CD14-positive monocyte (primary cell): ENCODE measurements at regions not wholly inside any gene's neighbourhood (a gene's known extent, or its start where the extent isn't known, plus 50 kb on each side); places are given as distances from the start of the nearest gene placed in this dataset.

Experiments used
- DNase-seq, 3 donors: peaks; one replicate each; pipeline ENCODE4 v3.0.0-alpha.2; 2011 to 2022
- H2AFZ ChIP-seq: 2 replicates; pipeline ENCODE4 v1.6.0; 2012; ENCODE audit warnings: mild to moderate bottlenecking, low read depth, low read length, inconsistent platforms; ENCODE audit not compliant: insufficient read depth, poor library complexity, severe bottlenecking
- H3K27ac ChIP-seq, 2 donors: 1 replicate in 1 of 2; 2 replicates in 1 of 2; pipeline ENCODE4 v1.5.1; 2012 to 2013; ENCODE audit warnings: low read length in 2 of 2, control low read depth in 1 of 2, inconsistent platforms in 1 of 2, low read depth in 1 of 2, mild to moderate bottlenecking in 1 of 2
- H3K27me3 ChIP-seq, 2 donors: one replicate each; pipeline versions ENCODE4 v1.6.0 to v1.6.1; 2011 to 2013; ENCODE audit warnings: low read length in 2 of 2; ENCODE audit not compliant: control insufficient read depth in 2 of 2, insufficient read depth in 2 of 2
- H3K36me3 ChIP-seq, 2 donors: replicated peaks in 1 of 2; 1 replicate in 1 of 2; 2 replicates in 1 of 2; pipeline versions ENCODE4 v1.5.1 to v1.6.1; 2012 to 2013; ENCODE audit warnings: low read length in 2 of 2, control low read depth in 1 of 2, inconsistent platforms in 1 of 2, mild to moderate bottlenecking in 1 of 2; ENCODE audit not compliant: insufficient read depth in 2 of 2, control insufficient read depth in 1 of 2
- H3K4me1 ChIP-seq, 2 donors: 1 replicate in 1 of 2; 2 replicates in 1 of 2; pipeline versions ENCODE4 v1.5.1 to v1.6.1; 2012 to 2013; ENCODE audit warnings: low read length in 2 of 2, control low read depth in 1 of 2, inconsistent platforms in 1 of 2, mild to moderate bottlenecking in 1 of 2, moderate library complexity in 1 of 2; ENCODE audit not compliant: insufficient read depth in 2 of 2, control insufficient read depth in 1 of 2
- H3K4me2 ChIP-seq: replicated peaks from 2 replicates; pipeline ENCODE3; 2012; ENCODE audit warnings: low read length, moderate library complexity, mild to moderate bottlenecking; ENCODE audit not compliant: poor library complexity, severe bottlenecking; ENCODE audit errors: extremely low read depth
- H3K4me3 ChIP-seq, 3 experiments: fragments of 200-600 bp in 1 of 3; sonication (generic) in 1 of 3; replicated peaks in 1 of 3; 1 replicate in 2 of 3; 2 replicates in 1 of 3; pipeline ENCODE4 v1.5.1; 2011 to 2013; ENCODE audit warnings: low read length in 3 of 3, mild to moderate bottlenecking in 3 of 3, control low read depth in 2 of 3, low read depth in 2 of 3, inconsistent platforms in 1 of 3, moderate library complexity in 1 of 3
- H3K79me2 ChIP-seq: 2 replicates; pipeline ENCODE4 v1.6.0; 2012; ENCODE audit warnings: mild to moderate bottlenecking, control low read depth, inconsistent platforms, low read length, moderate library complexity; ENCODE audit not compliant: insufficient read depth
- H3K9ac ChIP-seq: 2 replicates; pipeline ENCODE4 v1.6.0; 2017; ENCODE audit warnings: low read length, mild to moderate bottlenecking; ENCODE audit not compliant: insufficient read depth, poor library complexity, severe bottlenecking
- H3K9me3 ChIP-seq, 2 donors: replicated peaks in 1 of 2; 1 replicate in 1 of 2; 2 replicates in 1 of 2; pipeline versions ENCODE4 v1.5.1 to v1.6.1; 2012 to 2013; ENCODE audit warnings: low read length in 2 of 2, control low read depth in 1 of 2; ENCODE audit not compliant: control insufficient read depth in 1 of 2, insufficient read depth in 1 of 2
- H4K20me1 ChIP-seq: 2 replicates; pipeline ENCODE4 v1.6.0; 2012; ENCODE audit warnings: mild to moderate bottlenecking, low read length, control low read depth, moderate library complexity; ENCODE audit not compliant: insufficient read depth
- H3K27ac Mint-ChIP-seq, 7 donors: one replicate each; pipeline ENCODE4 v1.8.0; 2020; ENCODE audit warnings: mild to moderate bottlenecking in 7 of 7, mixed read lengths in 7 of 7, moderate library complexity in 6 of 7, inconsistent platforms in 2 of 7
- H3K27me3 Mint-ChIP-seq, 3 donors: one replicate each; pipeline ENCODE4 v1.8.0; 2021 to 2022; ENCODE audit warnings: low read depth in 3 of 3, mild to moderate bottlenecking in 3 of 3, mixed read lengths in 3 of 3, moderate library complexity in 3 of 3, inconsistent platforms in 1 of 3
- H3K36me3 Mint-ChIP-seq, 2 donors: one replicate each; pipeline ENCODE4 v1.8.0; 2020; ENCODE audit warnings: mixed read lengths in 2 of 2, inconsistent platforms in 1 of 2, mild to moderate bottlenecking in 1 of 2
- H3K4me1 Mint-ChIP-seq: one replicate; pipeline ENCODE4 v1.8.0; 2020; ENCODE audit warnings: mild to moderate bottlenecking, mixed read lengths
- H3K4me3 Mint-ChIP-seq, 2 donors: one replicate each; pipeline ENCODE4 v1.8.0; 2020; ENCODE audit warnings: mild to moderate bottlenecking in 2 of 2, mixed read lengths in 2 of 2, moderate library complexity in 1 of 2
- H3K9me3 Mint-ChIP-seq, 7 donors: one replicate each; pipeline ENCODE4 v1.8.0; 2020 to 2022; ENCODE audit warnings: mixed read lengths in 7 of 7, mild to moderate bottlenecking in 6 of 7, moderate library complexity in 6 of 7, inconsistent platforms in 2 of 7
- CTCF ChIP-seq: fragments of 200-600 bp; IDR thresholded peaks from one replicate; pipeline ENCODE4 v1.8.0; 2022; ENCODE audit warnings: antibody characterized with exemption, mild to moderate bottlenecking
- WGBS: methylation state at CpG from one replicate; pipeline ENCODE4 v1.1.5; 2013; ENCODE audit warnings: missing lambda C conversion rate; ENCODE audit not compliant: insufficient coverage; 5-methylcytosine and 5-hydroxymethylcytosine counted together
- intact Hi-C, 2 donors: fragments of 100-400 bp; cut with micrococcal nuclease; formaldehyde crosslinking; loops; one replicate each; pipeline versions ENCODE4 v1.15.0 to v1.15.1; 2023

- Histone ChIP-seq H3K9ac (no peak overlapping the region), H3K4me3 (no peak overlapping the region), H3K4me1 (no peaks in the 10 kb centered on the region), H3K79me2 (no peaks in the 10 kb centered on the region), H3K4me2 (no peak overlapping the region), H3K27ac (no peak overlapping the region), H2AFZ (no peak overlapping the region), H3K36me3 (no peaks in the 10 kb centered on the region), H3K9me3 (peaks cover 18 to 49% of the 10 kb centered on the region in 2 donors), H4K20me1 (no peaks in the 10 kb centered on the region), H3K27me3 (no peaks in the 10 kb centered on the region)
- Mint-ChIP-seq H3K4me3 (no peak overlapping the region), H3K4me1 (no peaks in the 10 kb centered on the region), H3K36me3 (no peaks in the 10 kb centered on the region), H3K27ac (no peak overlapping the region), H3K9me3 (peaks cover 2 to 29% (median 15%) of the 10 kb centered on the region in 7 donors), H3K27me3 (peaks cover 0 to 1% (median 0%) of the 10 kb centered on the region in 3 donors)
- DNase-seq: no peak
- intact Hi-C loops: no loop called here
- TF ChIP-seq CTCF: no peak
- WGBS: 93% methylated on average over 6 of the region's 7 CpGs
These were observed 442.7 kb upstream of the CDH8 start for GRCh38 chr16:62478903-62479458.

GRCh38 chr16:62477796-62478195, 441.6 kb upstream of the CDH8 start:
- peaks cover 18 to 52% of the 10 kb centered on the region in 2 donors for H3K9me3 ChIP-seq
- H3K36me3 ChIP-seq: no peaks in the 10 kb centered on the region
- no peaks in the 10 kb centered on the region for H3K27me3 ChIP-seq
- intact Hi-C loops: no loop called here
- H3K4me1 Mint-ChIP-seq: no peaks in the 10 kb centered on the region
- TF ChIP-seq CTCF: no peak
- no peak overlapping the region for H3K4me3 Mint-ChIP-seq
- H2AFZ ChIP-seq: no peak overlapping the region
- H3K4me3 ChIP-seq: no peak overlapping the region
- no peak overlapping the region for H3K9ac ChIP-seq
- H3K79me2 ChIP-seq: no peaks in the 10 kb centered on the region
- H3K27me3 Mint-ChIP-seq: peaks cover 0 to 1% (median 0%) of the 10 kb centered on the region in 3 donors
- no peaks in the 10 kb centered on the region for H3K36me3 Mint-ChIP-seq
- H3K4me2 ChIP-seq: no peak overlapping the region
- peaks cover 2 to 36% (median 20%) of the 10 kb centered on the region in 7 donors for H3K9me3 Mint-ChIP-seq
- no peaks in the 10 kb centered on the region for H3K4me1 ChIP-seq
- H4K20me1 ChIP-seq: no peaks in the 10 kb centered on the region
- H3K27ac ChIP-seq: no peak overlapping the region
- DNase-seq: no peak
- no peak overlapping the region for H3K27ac Mint-ChIP-seq
- 91% methylated on average over 3 of the region's 3 CpGs for WGBS
